ENCODE measurements at regions not wholly inside any gene's neighbourhood (a gene's known extent, or its start where the extent isn't known, plus 50 kb on each side); places are given as distances from the start of the nearest gene placed in this dataset.

GRCh38 chr6:74567281-74567922 is 638.5 kb downstream of the COL12A1 start:
- TF ChIP-seq CTCF (IDR thresholded peaks at IDR 0.05) (no peak), POLR2AphosphoS5 (IDR thresholded peaks at IDR 0.05) (no peak), POLR2A (IDR thresholded peaks at IDR 0.05) (no peak), EP300 (IDR thresholded peaks at IDR 0.05) (no peak)

All from upper lobe of left lung (tissue), 4 donors.